Brain microvascular endothelial cell (primary cell): ENCODE measurements at regions not wholly inside any gene's neighbourhood (a gene's known extent, or its start where the extent isn't known, plus 50 kb on each side); places are given as distances from the start of the nearest gene placed in this dataset.

Experiments
- DNase-seq: peaks from one replicate; pipeline ENCODE4 v3.0.0-alpha.2; 2020
- H3K27ac ChIP-seq: fragments of 250-450 bp; sonication (Bioruptor Pico); 2 replicates; pipeline ENCODE4 v1.5.1; 2020; ENCODE audit warnings: mild to moderate bottlenecking, moderate library complexity
- H3K27me3 ChIP-seq: fragments of 250-450 bp; sonication (Bioruptor Pico); replicated peaks from 2 replicates; pipeline ENCODE4 v1.5.1; 2020; ENCODE audit warnings: mild to moderate bottlenecking
- H3K36me3 ChIP-seq: fragments of 250-450 bp; sonication (Bioruptor Pico); replicated peaks from 2 replicates; pipeline ENCODE4 v1.5.1; 2020; ENCODE audit warnings: mild to moderate bottlenecking
- H3K4me3 ChIP-seq: 2 replicates; pipeline ENCODE4 v1.5.1; 2011; ENCODE audit warnings: low read depth, mild to moderate bottlenecking, control low read depth, low read length, moderate library complexity
- CTCF ChIP-seq: IDR thresholded peaks from 2 replicates; pipeline ENCODE4 v1.5.1; 2011; ENCODE audit warnings: low read depth, mild to moderate bottlenecking, moderate library complexity, low read length, control low read depth, inconsistent platforms; ENCODE audit errors: missing control alignments
- in situ Hi-C: cut with HindIII; loops from 2 replicates; pipeline ENCODE4 v1.10.0; 2017; ENCODE audit warnings: low sequenced_read_pairs, low pct_ligation_motif_present

GRCh38 chr2:183283209-183283608, 159.0 kb downstream of the NUP35 start:
- in situ Hi-C loops, result no loop called here
- H3K4me3 ChIP-seq, result no peak overlapping the region
- no peak for TF ChIP-seq CTCF
- H3K27ac ChIP-seq, result no peak overlapping the region
- H3K27me3 ChIP-seq, result no peaks in the 10 kb centered on the region
- no peak for DNase-seq
- H3K36me3 ChIP-seq, result no peaks in the 10 kb centered on the region

- no peak overlapping the region for H3K4me3 ChIP-seq
- H3K36me3 ChIP-seq, result no peaks in the 10 kb centered on the region
- H3K27ac ChIP-seq, result peak overlapping the region; percentile 86
- TF ChIP-seq CTCF, result no peak
- in situ Hi-C loops, result no loop called here
- no peaks in the 10 kb centered on the region for H3K27me3 ChIP-seq
- peak; percentile 93 for DNase-seq
Observed at GRCh38 chr2:183284606-183285005, 160.4 kb downstream of the NUP35 start.

GRCh38 chr2:183291436-183291835, 167.2 kb downstream of the NUP35 start:
- Histone ChIP-seq H3K27ac (no peak overlapping the region), H3K36me3 (no peaks in the 10 kb centered on the region), H3K4me3 (no peak overlapping the region), H3K27me3 (no peaks in the 10 kb centered on the region)
- TF ChIP-seq CTCF, result no peak
- no peak for DNase-seq
- in situ Hi-C loops, result no loop called here

GRCh38 chr2:183292028-183292427, 167.8 kb downstream of the NUP35 start:
- Histone ChIP-seq H3K36me3 (no peaks in the 10 kb centered on the region), H3K27me3 (no peaks in the 10 kb centered on the region), H3K27ac (no peak overlapping the region), H3K4me3 (no peak overlapping the region)
- in situ Hi-C loops, result no loop called here
- no peak for DNase-seq
- no peak for TF ChIP-seq CTCF

GRCh38 chr2:183339311-183339710, 215.1 kb downstream of the NUP35 start:
- in situ Hi-C loops, result no loop called here
- no peak overlapping the region for H3K4me3 ChIP-seq
- no peaks in the 10 kb centered on the region for H3K27me3 ChIP-seq
- no peak for TF ChIP-seq CTCF
- H3K36me3 ChIP-seq, result no peaks in the 10 kb centered on the region
- DNase-seq, result no peak
- H3K27ac ChIP-seq, result no peak overlapping the region

- no peak for DNase-seq
- Histone ChIP-seq H3K27ac (no peak overlapping the region), H3K27me3 (no peaks in the 10 kb centered on the region), H3K36me3 (no peaks in the 10 kb centered on the region), H3K4me3 (no peak overlapping the region)
- in situ Hi-C loops, result no loop called here
- no peak for TF ChIP-seq CTCF
Observed at GRCh38 chr2:183341057-183341456, 216.8 kb downstream of the NUP35 start.
